Vagina (tissue), 2 donors: ENCODE measurements at regions not wholly inside any gene's neighbourhood (a gene's known extent, or its start where the extent isn't known, plus 50 kb on each side); places are given as distances from the start of the nearest gene placed in this dataset.
A peak's percentile ranks its signal among the peaks of the same experiment; 100 is the strongest.

Experiments used
- DNase-seq, 2 donors: peaks; one replicate each; pipeline ENCODE4 v3.0.0-alpha.2; 2017; ENCODE audit errors: extremely low spot score in 2 of 2
- H3K27ac ChIP-seq: fragments of 200-600 bp; sonication (generic); one replicate; pipeline ENCODE4 v1.5.1; 2019
- H3K27me3 ChIP-seq: fragments of 200-600 bp; sonication (generic); one replicate; pipeline ENCODE4 v1.5.1; 2019
- H3K36me3 ChIP-seq, 2 donors: fragments of 200-600 bp; sonication (generic); one replicate each; pipeline ENCODE4 v1.5.1; 2017 to 2019
- H3K4me1 ChIP-seq: fragments of 200-600 bp; sonication (generic); one replicate; pipeline ENCODE4 v1.5.1; 2019
- H3K4me3 ChIP-seq, 2 donors: fragments of 200-600 bp; sonication (generic); 1 replicate in 1 of 2; 2 replicates in 1 of 2; pipeline ENCODE4 v1.5.1; 2016 to 2019
- H3K9me3 ChIP-seq: fragments of 200-600 bp; sonication (generic); one replicate; pipeline ENCODE4 v1.5.1; 2019
- CTCF ChIP-seq, 3 experiments: fragments of 450-650 bp in 2 of 3; fragments of 200-600 bp in 1 of 3; sonication (generic) in 1 of 3; IDR thresholded peaks; one replicate each; pipeline ENCODE4 v1.5.1; 2017 to 2019; ENCODE audit warnings: antibody characterized with exemption in 3 of 3, mild to moderate bottlenecking in 2 of 3, moderate library complexity in 2 of 3
- POLR2A ChIP-seq, 2 donors: fragments of 450-650 bp; IDR thresholded peaks; one replicate each; pipeline ENCODE4 v1.6.1; 2017; ENCODE audit warnings: antibody characterized with exemption in 2 of 2, mild to moderate bottlenecking in 2 of 2, moderate library complexity in 2 of 2
- POLR2AphosphoS5 ChIP-seq, 2 donors: sonication (generic); formaldehyde crosslinking; IDR thresholded peaks; one replicate each; pipeline ENCODE4 v1.9.0; 2017; ENCODE audit warnings: antibody characterized with exemption in 2 of 2, mild to moderate bottlenecking in 2 of 2, low read depth in 1 of 2; ENCODE audit not compliant: insufficient read depth in 1 of 2
- intact Hi-C: fragments of 100-400 bp; cut with DNase I; formaldehyde crosslinking; loops from one replicate; pipeline ENCODE4 v1.15.1; 2023

GRCh38 chr20:60437418-60437817, 479.2 kb downstream of the CDH26 start:
- Histone ChIP-seq H3K27me3 (no peaks in the 10 kb centered on the region), H3K4me1 (no peaks in the 10 kb centered on the region), H3K36me3 (no peaks in the 10 kb centered on the region), H3K4me3 (no peak overlapping the region), H3K27ac (no peak overlapping the region), H3K9me3 (no peaks in the 10 kb centered on the region)
- TF ChIP-seq CTCF (IDR thresholded peaks at IDR 0.05), result no peak
- TF ChIP-seq POLR2A (IDR thresholded peaks at IDR 0.05), result no peak
- TF ChIP-seq POLR2AphosphoS5 (IDR thresholded peaks at IDR 0.05; ENCODE audit: insufficient read depth in 1 of 2, low read depth in 1 of 2), result no peak
- intact Hi-C loops, result no loop called here
- no peak for DNase-seq

GRCh38 chr20:60446267-60447111, 488.3 kb downstream of the CDH26 start:
- Histone ChIP-seq H3K27ac (no peak overlapping the region), H3K27me3 (no peaks in the 10 kb centered on the region), H3K4me3 (no peak overlapping the region), H3K9me3 (no peaks in the 10 kb centered on the region), H3K4me1 (no peaks in the 10 kb centered on the region), H3K36me3 (no peaks in the 10 kb centered on the region)
- intact Hi-C loops, result no loop called here
- no peak for DNase-seq
- no peak for TF ChIP-seq POLR2AphosphoS5 (IDR thresholded peaks at IDR 0.05; ENCODE audit: insufficient read depth in 1 of 2, low read depth in 1 of 2)
- TF ChIP-seq POLR2A (IDR thresholded peaks at IDR 0.05), result no peak
- no peak for TF ChIP-seq CTCF (IDR thresholded peaks at IDR 0.05)

- no peak for DNase-seq
- Histone ChIP-seq H3K27ac (no peak overlapping the region), H3K4me3 (no peak overlapping the region), H3K9me3 (no peaks in the 10 kb centered on the region), H3K36me3 (no peaks in the 10 kb centered on the region), H3K4me1 (no peaks in the 10 kb centered on the region), H3K27me3 (no peaks in the 10 kb centered on the region)
- intact Hi-C loops, result no loop called here
- TF ChIP-seq CTCF (IDR thresholded peaks at IDR 0.05) (no peak), POLR2AphosphoS5 (IDR thresholded peaks at IDR 0.05; ENCODE audit: insufficient read depth in 1 of 2, low read depth in 1 of 2) (no peak), POLR2A (IDR thresholded peaks at IDR 0.05) (no peak)
These were observed 489.5 kb downstream of the CDH26 start for GRCh38 chr20:60447703-60448102.

- Histone ChIP-seq H3K9me3 (no peaks in the 10 kb centered on the region), H3K4me1 (no peaks in the 10 kb centered on the region), H3K27ac (no peak overlapping the region), H3K4me3 (no peak overlapping the region), H3K36me3 (no peaks in the 10 kb centered on the region), H3K27me3 (no peaks in the 10 kb centered on the region)
- TF ChIP-seq CTCF (IDR thresholded peaks at IDR 0.05) (no peak), POLR2AphosphoS5 (IDR thresholded peaks at IDR 0.05; ENCODE audit: insufficient read depth in 1 of 2, low read depth in 1 of 2) (no peak), POLR2A (IDR thresholded peaks at IDR 0.05) (no peak)
- intact Hi-C loops, result no loop called here
- DNase-seq, result peak; percentile 31 to 56
These were observed 495.4 kb downstream of the CDH26 start for GRCh38 chr20:60453388-60454246.
